Parathyroid adenoma (tissue), 2 donors: ENCODE measurements at regions not wholly inside any gene's neighbourhood (a gene's known extent, or its start where the extent isn't known, plus 50 kb on each side); places are given as distances from the start of the nearest gene placed in this dataset.

Experiments used
- H2AFZ ChIP-seq: fragments of 300-600 bp; sonication (generic); one replicate; pipeline ENCODE4 v1.7.0; 2017; ENCODE audit warnings: antibody characterized with exemption, mild to moderate bottlenecking
- H3K27ac ChIP-seq: fragments of 300-600 bp; sonication (generic); one replicate; pipeline ENCODE4 v1.7.0; 2017
- H3K27me3 ChIP-seq: fragments of 300-600 bp; sonication (generic); one replicate; pipeline ENCODE4 v1.7.0; 2017; ENCODE audit warnings: low read length; ENCODE audit not compliant: control insufficient read depth, insufficient read depth
- H3K36me3 ChIP-seq: fragments of 300-600 bp; sonication (generic); one replicate; pipeline ENCODE4 v1.7.0; 2017; ENCODE audit warnings: low read length; ENCODE audit not compliant: control insufficient read depth, insufficient read depth
- H3K4me1 ChIP-seq: fragments of 300-600 bp; sonication (generic); one replicate; pipeline ENCODE4 v1.7.0; 2017; ENCODE audit warnings: control low read depth
- H3K4me2 ChIP-seq: fragments of 300-600 bp; sonication (generic); one replicate; pipeline ENCODE4 v1.7.0; 2017; ENCODE audit warnings: low read length
- H3K4me3 ChIP-seq: fragments of 300-600 bp; sonication (generic); one replicate; pipeline ENCODE4 v1.7.0; 2017; ENCODE audit warnings: low read depth, low read length
- H3K79me2 ChIP-seq: fragments of 300-600 bp; sonication (generic); one replicate; pipeline ENCODE4 v1.7.0; 2017; ENCODE audit warnings: control low read depth
- H3K9ac ChIP-seq: fragments of 300-600 bp; sonication (generic); one replicate; pipeline ENCODE4 v1.7.0; 2017; ENCODE audit warnings: mild to moderate bottlenecking
- H3K9me3 ChIP-seq: fragments of 300-600 bp; sonication (generic); one replicate; pipeline ENCODE4 v1.7.0; 2017; ENCODE audit warnings: low read length; ENCODE audit not compliant: control insufficient read depth
- CTCF ChIP-seq: fragments of 300-600 bp; sonication (generic); IDR thresholded peaks from one replicate; pipeline ENCODE4 v1.7.0; 2017; ENCODE audit warnings: antibody characterized with exemption, mild to moderate bottlenecking
- donor health status: primary hyperparathyroidism.

DNA sequence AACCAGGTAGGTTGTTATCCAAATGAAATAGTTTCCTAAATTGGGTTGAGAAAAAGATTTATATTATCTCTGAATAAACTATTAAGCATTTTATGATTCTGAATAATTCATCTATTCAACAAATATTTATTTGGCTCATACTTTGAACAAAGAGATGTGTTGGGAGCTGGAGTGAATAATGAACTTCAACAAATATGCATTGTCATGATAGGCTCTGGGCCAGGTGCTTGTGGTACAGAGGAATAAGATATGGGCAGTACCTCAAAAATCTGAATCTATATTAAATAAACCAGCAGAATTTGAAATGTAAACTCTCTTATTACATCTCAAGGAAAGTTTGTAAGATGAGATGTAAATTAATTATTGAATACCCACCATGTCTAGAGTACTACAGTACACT is 75.7 kb upstream of the DCLK2 start:
- H3K79me2 ChIP-seq: no peaks in the 10 kb centered on the region
- no peak overlapping the region for H3K9ac ChIP-seq
- no peak overlapping the region for H3K4me3 ChIP-seq
- H3K4me1 ChIP-seq: no peaks in the 10 kb centered on the region
- TF ChIP-seq CTCF: no peak
- no peaks in the 10 kb centered on the region for H3K9me3 ChIP-seq
- no peak overlapping the region for H3K4me2 ChIP-seq
- H3K27ac ChIP-seq: no peak overlapping the region
- H2AFZ ChIP-seq: no peak overlapping the region
- no peaks in the 10 kb centered on the region for H3K27me3 ChIP-seq
- no peaks in the 10 kb centered on the region for H3K36me3 ChIP-seq

DNA sequence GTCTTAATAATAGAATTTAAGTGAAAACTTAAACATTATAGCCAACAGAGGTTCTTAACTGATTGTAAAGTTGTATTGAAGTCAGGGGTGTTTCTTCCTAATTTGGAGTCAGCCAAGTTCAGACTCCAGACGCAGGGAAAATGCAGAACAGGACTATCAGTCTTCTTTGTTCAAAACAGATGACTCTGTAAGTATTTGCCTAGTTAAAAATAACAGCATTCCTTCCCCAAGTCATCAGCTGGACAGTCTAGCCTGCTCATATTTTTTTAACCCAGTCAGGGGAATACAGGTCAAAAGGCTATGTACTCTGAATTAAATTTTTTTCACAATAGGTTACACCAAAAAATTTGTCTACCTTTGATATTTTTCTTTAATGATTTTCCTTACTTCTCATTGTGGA is 73.8 kb upstream of the DCLK2 start:
- Histone ChIP-seq H2AFZ (no peak overlapping the region), H3K36me3 (no peaks in the 10 kb centered on the region), H3K79me2 (no peaks in the 10 kb centered on the region), H3K9me3 (no peaks in the 10 kb centered on the region), H3K9ac (no peak overlapping the region), H3K27me3 (no peaks in the 10 kb centered on the region), H3K4me1 (no peaks in the 10 kb centered on the region), H3K4me3 (no peak overlapping the region), H3K27ac (no peak overlapping the region), H3K4me2 (no peak overlapping the region)
- TF ChIP-seq CTCF: no peak

DNA sequence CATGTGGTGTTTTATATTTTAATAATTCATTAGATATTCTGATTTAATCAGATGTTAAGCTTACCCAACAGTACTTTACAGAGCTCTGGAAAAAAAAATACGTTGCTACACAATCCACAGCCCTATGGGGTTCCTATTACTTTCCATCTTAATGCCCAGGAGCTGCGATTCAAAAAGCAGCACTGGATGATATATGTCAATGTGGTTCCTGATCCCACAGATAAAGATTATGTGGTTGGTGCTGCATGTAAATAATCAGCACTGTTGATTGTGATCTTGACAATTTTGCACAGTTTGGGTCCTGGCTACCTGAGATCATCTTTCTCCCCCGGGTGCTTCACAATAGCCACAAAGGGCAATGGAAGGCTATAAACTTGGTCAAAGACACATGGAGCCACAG is 72.7 kb upstream of the DCLK2 start:
- no peak overlapping the region for H3K27ac ChIP-seq
- no peaks in the 10 kb centered on the region for H3K36me3 ChIP-seq
- H3K4me2 ChIP-seq: no peak overlapping the region
- TF ChIP-seq CTCF: no peak
- H3K4me1 ChIP-seq: no peaks in the 10 kb centered on the region
- no peaks in the 10 kb centered on the region for H3K27me3 ChIP-seq
- no peak overlapping the region for H3K4me3 ChIP-seq
- no peak overlapping the region for H2AFZ ChIP-seq
- H3K9ac ChIP-seq: no peak overlapping the region
- no peaks in the 10 kb centered on the region for H3K9me3 ChIP-seq
- H3K79me2 ChIP-seq: no peaks in the 10 kb centered on the region

DNA sequence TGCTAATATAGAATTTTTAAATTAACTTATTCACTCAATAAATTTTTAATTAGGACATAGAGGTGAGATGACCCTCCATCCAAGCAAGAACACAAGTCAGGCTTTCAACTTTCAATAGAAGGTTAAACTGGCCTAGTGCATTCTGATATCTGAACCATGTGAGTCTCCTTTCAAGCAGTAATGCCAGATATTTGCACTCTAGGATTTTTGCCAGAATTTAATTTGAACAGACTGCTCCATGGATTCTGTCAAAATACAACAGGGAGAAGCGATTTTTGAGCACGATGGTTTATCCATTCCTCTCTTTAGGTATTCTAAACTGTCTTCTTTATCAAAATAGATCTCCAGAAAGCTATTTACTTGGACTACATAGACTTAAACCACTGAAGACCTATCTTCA is 72.0 kb upstream of the DCLK2 start:
- no peaks in the 10 kb centered on the region for H3K4me1 ChIP-seq
- H3K36me3 ChIP-seq: no peaks in the 10 kb centered on the region
- no peaks in the 10 kb centered on the region for H3K79me2 ChIP-seq
- no peak overlapping the region for H3K4me2 ChIP-seq
- no peaks in the 10 kb centered on the region for H3K9me3 ChIP-seq
- no peaks in the 10 kb centered on the region for H3K27me3 ChIP-seq
- TF ChIP-seq CTCF: no peak
- H3K27ac ChIP-seq: no peak overlapping the region
- H2AFZ ChIP-seq: no peak overlapping the region
- H3K9ac ChIP-seq: no peak overlapping the region
- H3K4me3 ChIP-seq: no peak overlapping the region

GRCh38 chr4:150007512-150007911 is 70.7 kb upstream of the DCLK2 start:
- Histone ChIP-seq H3K27ac (no peak overlapping the region), H3K9ac (no peak overlapping the region), H3K79me2 (no peaks in the 10 kb centered on the region), H3K4me3 (no peak overlapping the region), H3K27me3 (no peaks in the 10 kb centered on the region), H3K4me1 (no peaks in the 10 kb centered on the region), H3K4me2 (no peak overlapping the region), H2AFZ (no peak overlapping the region), H3K9me3 (no peaks in the 10 kb centered on the region), H3K36me3 (no peaks in the 10 kb centered on the region)
- no peak for TF ChIP-seq CTCF
